NCI-H82 (cell line): ENCODE measurements at regions not wholly inside any gene's neighbourhood (a gene's known extent, or its start where the extent isn't known, plus 50 kb on each side); places are given as distances from the start of the nearest gene placed in this dataset.
A peak's percentile ranks its signal among the peaks of the same experiment; 100 is the strongest.
"Not testable (repeated sequence)": the region's sequence is repeated elsewhere in the genome, so short reads cannot be mapped to it uniquely, and the experiment has no call there.

ENCODE experiments used
- DNase-seq: peaks from one replicate; lab custom pipeline; 2025; lab: John Stamatoyannopoulos, UW

- not testable (repeated sequence) for DNase-seq
Measured at GRCh38 chr7:116373229-116373628, 126.3 kb upstream of the CAV2 start.

- peak; percentile 92 for DNase-seq
Measured at GRCh38 chr7:116377721-116378120, 121.8 kb upstream of the CAV2 start.

DNA sequence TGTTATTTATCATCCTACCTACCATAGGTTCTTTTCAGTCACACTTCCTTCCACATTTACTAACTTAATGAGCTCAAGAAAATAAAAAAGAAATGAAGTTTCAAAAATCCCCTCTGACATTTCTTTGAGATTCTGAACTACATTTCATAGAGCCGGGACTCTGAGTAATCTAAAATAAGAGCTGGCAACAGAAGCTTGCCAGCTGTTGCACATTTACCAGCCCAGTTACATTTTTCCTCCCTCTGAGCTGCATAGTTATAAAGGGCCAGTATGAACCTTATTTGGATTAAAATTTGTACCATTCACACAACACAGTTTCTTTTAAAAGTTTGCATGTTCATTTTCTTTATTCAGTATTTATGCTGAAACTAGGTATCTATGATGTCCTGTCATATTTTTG, 119.5 kb upstream of the CAV2 start:
- no peak for DNase-seq

DNA sequence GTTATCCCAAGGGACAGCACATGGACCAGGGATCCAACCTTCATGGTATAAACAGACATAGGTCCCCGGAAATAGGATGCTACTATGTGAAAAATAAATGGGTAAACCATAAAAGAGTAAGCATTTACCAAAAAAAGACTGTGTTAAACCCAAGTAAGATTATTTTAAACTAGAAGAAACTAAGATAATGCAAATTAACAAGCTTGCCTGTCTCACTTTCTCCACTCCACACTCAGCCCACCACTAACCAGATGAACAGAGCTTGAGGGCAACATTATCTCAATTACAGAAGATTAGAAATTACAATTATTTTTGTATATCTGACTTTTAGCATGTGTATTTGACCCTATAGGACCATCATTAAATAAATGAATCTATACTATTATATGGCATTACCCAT, 117.2 kb upstream of the CAV2 start:
- no peak for DNase-seq

DNA sequence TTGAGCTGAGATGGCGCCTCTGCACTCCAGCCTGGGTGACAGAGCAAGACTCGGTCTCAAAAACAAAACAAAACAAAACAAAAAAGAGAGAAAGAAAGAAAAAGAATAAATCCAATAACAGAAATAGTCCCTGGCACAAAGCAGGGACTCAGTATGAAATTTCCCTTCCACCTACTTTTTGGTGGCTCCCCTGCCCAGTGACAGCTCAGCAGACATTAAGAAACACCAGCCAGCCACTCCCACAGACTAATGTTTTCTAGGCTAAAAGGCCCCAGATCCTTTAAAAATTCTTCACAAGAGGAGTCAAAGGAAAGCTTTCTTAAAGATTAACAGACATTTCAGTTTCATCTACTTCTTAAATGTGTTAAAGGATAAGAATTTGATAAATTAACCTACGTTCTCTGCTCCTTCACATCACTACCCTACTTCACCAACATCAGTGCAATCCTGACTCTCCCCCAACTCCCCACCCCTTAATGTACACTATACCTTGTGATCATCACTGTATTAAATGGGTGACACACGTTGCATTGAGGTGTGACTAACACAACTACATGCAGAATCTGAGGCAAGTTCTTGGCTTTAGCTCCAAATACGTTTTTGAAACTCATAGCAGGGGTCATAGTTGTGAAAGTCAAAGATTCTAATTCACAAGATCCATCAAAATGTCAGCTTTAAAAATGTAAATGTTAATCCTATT, 114.5 kb upstream of the CAV2 start:
- DNase-seq: no peak

- DNase-seq: no peak
Measured at GRCh38 chr7:116386674-116387073, 112.9 kb upstream of the CAV2 start.

DNA sequence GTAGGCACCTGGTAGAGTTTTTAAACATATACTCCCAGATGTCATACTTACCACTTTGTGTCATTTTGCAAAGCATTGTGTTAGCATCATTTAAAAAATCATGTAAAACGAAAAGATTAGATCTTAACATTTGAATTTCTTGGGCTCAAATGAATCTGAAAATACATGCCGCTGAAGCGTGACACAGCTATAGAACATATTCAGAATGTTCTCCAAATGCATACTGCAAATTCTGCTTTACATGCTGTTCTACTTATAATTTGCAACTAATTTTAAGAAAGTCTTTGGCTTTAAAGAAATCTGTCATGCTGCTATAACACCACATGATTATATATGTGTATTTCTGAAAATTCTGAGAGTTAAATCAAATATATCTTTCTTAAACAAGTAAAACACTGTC, 109.2 kb upstream of the CAV2 start:
- DNase-seq: no peak

- no peak for DNase-seq
Measured at GRCh38 chr7:116392806-116393205, 106.7 kb upstream of the CAV2 start.

GRCh38 chr7:116393654-116394053, 105.9 kb upstream of the CAV2 start:
- DNase-seq: no peak

DNA sequence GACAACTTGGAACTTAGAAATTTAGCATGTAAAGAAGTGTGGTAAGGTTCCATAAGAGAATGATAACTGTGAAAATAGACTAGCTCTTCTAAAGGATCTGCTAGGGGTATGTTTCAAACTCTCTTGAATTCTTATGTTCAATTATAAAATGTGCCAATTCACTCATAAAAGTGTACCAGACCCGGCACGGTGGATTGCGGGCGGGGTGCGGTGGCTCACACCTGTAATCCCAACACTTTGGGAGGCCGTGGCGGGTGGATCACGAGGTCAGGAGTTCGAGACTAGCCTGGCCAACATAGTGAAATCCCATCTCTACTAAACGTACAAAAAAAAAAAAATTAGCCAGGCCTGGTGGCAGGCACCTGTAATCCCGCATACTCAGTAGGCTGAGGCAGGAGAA, 105.4 kb upstream of the CAV2 start:
- no peak for DNase-seq

DNA sequence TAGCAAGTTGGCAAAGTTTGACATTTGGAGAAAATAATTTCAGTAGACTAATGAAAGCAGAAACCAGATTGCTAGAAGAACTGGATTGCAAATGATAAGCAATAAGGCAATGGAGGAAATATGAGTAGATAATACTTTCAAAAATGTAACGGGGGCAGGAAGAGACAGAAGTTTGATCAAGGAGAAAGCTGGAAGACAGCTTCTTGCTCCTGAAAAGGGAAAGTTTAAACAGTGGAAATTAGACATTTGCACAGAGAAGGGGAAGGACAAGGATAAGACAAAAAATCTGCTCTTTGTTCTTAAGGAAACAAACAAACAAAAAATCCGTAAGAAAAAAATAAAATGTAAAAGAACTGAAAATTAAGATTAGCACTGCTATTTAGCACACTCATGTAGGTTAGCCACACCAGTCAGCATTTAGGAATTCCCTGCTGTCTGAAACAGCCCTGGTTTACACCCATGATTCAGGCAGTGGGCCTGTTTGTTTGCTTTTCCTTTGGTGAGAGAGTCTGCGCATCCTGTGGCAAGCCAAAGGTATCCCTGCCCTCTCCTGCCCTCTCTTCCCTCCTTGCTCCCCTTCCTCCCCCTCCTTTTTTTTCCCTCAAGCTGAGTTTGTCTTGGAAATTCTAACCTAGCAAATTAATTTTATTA, 104.3 kb upstream of the CAV2 start:
- no peak for DNase-seq

DNA sequence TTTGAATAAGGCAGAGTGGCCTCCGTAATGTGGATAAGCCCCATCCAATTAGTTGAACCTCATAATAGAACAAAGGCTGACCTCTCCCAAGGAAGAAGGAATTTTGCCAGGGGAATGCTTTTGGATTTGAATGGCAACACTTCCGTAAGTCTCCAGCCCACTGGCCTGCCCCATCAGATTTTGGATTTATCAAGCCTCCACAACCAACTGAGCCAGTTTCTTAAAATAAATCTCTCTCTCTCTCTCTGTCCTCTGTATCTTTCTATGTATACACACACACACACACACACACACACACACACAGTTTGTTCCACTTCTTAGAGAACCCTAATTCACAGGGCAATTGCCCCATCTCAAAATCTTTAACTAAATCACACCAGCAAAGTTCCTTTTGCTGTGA, 100.9 kb upstream of the CAV2 start:
- DNase-seq: no peak

GRCh38 chr7:116399819-116400218, 99.7 kb upstream of the CAV2 start:
- no peak for DNase-seq

DNA sequence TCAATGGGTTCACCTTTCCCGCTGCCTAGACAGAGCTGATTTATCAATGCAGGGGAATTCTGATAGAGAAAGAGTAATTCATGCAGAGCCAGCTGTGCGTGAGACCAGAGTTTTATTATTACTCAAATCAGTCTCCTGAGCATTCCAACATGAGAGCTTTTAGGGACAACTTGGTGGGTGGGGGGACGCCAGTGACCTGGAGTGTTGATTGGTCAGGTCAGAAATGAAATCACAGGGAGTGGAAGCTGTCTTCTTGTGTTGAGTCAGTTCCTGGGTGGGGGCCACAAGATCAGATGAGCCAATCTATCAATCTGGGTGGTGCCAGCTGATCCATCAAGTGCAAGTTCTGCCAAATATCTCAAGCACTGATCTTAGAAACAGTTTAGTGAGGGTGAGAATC, 99.0 kb upstream of the CAV2 start:
- DNase-seq: no peak

DNA sequence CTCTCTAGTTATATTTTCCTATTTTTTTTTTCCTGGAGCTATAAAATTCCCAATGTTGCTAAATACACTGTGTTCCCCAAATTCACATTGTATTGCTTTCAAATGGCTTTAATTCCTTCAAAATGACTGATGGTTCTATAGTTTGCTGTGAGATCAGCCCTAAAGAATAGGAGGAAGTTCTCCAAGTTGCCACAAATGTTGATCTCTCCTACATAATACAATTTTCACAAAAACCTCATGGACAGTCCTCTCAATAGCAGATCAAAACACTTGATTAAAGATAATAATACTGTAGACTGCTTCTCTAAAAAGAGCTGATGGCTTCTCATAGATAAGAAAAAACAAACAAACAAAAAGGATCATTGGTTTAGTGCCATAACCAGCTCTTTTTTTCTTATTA, 97.8 kb upstream of the CAV2 start:
- DNase-seq: no peak

GRCh38 chr7:116403265-116403664, 96.3 kb upstream of the CAV2 start:
- no peak for DNase-seq

DNA sequence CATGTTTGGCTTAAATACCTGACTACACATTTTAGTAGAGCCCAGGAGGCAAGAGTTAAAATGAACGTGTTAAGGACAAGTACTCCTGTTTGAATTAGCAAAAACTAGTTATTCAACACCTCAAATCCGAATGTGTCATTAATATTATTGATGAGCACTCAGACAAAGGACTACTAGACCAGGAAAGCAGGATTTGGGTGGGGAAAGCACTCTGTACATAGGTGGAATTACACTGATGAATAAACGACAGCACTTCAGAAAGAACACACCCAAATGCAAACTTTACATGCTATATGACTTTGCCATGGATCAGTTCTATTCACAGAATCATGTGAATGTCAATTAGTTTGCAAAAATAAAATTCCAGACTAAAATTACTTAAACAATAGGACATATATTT, 95.1 kb upstream of the CAV2 start:
- DNase-seq: no peak

DNA sequence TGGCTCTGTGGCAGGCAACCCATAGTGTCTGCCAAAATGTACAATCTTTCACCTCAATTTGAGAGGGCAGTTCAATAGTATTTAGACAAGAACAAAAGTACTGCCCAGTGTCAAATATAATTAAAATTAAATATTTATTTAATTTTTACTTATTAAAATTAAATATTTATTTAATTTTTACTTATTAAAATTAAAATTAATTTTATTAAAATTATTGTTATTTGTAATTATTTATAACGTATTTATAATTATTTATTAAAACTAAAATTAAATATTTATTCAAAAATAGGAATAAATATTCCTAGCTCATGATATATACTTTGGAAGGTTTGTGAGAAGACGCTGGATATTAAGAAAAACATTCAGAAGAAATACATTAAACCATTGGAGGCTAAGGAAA, 93.7 kb upstream of the CAV2 start:
- no peak for DNase-seq

GRCh38 chr7:116407165-116407564, 92.4 kb upstream of the CAV2 start:
- no peak for DNase-seq

DNA sequence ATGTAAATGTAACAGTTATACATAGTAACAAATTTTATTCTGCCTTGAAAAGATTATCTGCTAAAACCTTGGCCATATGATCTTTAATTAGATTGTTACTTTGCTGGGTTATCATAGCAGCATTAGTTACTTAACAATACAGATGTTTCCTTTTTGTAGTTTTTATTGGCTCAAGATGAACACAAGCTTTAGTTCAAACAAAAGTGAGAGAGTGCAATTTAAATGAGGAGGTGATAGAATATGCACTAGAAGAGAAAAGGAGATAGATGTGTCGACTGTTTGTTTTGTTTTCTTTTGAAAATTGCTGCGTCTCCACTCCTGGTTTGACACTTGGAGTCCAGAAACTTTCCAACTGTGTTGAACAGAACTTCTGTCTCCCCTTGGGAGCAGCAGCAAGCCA, 91.4 kb upstream of the CAV2 start:
- no peak for DNase-seq

DNA sequence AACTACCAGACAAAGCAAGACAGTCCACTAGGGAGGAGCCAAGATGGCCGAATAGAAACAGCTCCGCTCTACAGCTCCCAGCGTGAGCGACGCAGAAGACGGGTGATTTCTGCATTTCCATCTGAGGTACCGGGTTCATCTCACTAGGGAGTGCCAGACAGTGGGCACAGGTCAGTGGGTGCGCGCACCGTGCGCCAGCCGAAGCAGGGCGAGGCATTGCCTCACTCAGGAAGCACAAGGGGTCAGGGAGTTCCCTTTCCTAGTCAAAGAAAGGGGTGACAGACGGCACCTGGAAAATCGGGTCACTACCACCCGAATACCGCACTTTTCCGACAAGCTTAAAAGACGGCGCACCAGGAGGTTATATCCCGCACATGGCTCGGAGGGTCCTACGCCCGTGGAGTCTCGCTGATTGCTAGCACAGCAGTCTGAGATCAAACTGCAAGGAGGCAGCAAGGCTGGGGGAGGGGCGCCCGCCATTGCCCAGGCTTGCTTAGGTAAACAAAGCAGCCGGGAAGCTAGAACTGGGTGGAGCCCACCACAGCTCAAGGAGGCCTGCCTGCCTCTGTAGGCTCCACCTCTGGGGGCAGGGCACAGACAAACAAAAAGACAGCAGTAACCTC, 90.6 kb upstream of the CAV2 start:
- DNase-seq: not testable (repeated sequence)

DNA sequence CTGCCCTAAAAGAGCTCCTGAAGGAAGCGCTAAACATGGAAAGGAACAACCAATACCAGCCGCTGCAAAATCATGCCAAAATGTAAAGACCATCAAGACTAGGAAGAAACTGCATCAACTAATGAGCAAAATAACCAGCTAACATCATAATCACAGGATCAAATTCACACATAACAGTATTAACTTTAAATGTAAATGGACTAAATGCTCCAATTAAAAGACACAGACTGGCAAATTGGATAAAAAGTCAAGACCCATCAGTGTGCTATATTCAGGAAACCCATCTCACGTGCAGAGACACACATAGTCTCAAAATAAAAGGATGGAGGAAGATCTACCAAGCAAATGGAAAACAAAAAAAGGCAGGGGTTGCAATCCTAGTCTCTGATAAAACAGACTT, 88.8 kb upstream of the CAV2 start:
- DNase-seq: not testable (repeated sequence)

- DNase-seq: no peak
Measured at GRCh38 chr7:116417593-116418345, 81.8 kb upstream of the CAV2 start.
